ENCODE measurements at regions not wholly inside any gene's neighbourhood (a gene's known extent, or its start where the extent isn't known, plus 50 kb on each side); places are given as distances from the start of the nearest gene placed in this dataset.

- no peak for TF ChIP-seq CTCF (IDR thresholded peaks at IDR 0.05 in 8 of 11, conservative IDR thresholded peaks at IDR 0.05 in 3 of 11)
- no peak for TF ChIP-seq POLR2A (IDR thresholded peaks at IDR 0.05)
Observed at GRCh38 chr12:124461851-124462623, 105.4 kb downstream of the NCOR2 start.
